Activated T-cell treated with anti-CD3 and anti-CD28 coated beads, Interleukin-2, amount 50 U/mL, for 48 hours (primary cell): ENCODE measurements at regions not wholly inside any gene's neighbourhood (a gene's known extent, or its start where the extent isn't known, plus 50 kb on each side); places are given as distances from the start of the nearest gene placed in this dataset.

ENCODE experiments used
- DNase-seq, 2 experiments: peaks; one replicate each; pipeline ENCODE4 v3.0.0-alpha.2; 2020

DNA sequence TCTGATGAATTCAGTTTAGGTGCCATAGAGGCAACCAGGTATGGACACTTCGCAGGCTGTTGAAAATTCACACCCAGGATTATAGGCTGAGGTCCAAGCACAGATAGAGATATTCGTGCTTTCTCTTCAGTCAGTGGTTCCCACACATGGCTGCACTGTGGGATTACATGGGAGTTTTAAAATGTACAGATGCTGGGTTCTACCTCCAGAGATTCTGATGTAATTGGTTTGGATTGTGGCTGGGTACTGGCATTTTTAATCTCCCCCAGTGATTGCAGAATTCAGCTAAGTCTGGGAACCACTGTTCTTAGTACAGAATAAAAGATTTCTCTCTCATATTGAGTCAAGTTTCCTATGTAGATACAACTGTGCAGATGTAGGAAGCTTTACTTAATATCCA lies 91.6 kb downstream of the FOXB1 start:
- DNase-seq, result no peak

DNA sequence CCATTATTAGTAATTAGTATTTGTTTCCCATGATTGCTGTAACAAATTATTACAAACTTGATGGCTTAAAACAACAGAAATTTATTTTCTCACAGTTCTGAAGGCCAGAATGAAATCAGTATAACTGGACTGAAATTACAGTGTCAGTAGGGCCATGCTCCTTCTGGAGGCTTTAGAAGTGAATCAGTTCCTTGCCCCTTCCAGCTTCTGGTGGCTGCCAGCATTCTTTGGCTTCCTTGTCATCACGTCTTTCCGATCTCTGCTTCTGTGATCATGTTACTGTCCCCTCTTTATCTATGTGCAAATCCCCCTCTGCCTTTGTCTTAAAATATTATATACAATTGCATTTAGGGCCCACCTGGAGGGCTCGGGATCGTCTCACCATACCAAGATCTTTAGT lies 92.0 kb downstream of the FOXB1 start:
- DNase-seq, result no peak

DNA sequence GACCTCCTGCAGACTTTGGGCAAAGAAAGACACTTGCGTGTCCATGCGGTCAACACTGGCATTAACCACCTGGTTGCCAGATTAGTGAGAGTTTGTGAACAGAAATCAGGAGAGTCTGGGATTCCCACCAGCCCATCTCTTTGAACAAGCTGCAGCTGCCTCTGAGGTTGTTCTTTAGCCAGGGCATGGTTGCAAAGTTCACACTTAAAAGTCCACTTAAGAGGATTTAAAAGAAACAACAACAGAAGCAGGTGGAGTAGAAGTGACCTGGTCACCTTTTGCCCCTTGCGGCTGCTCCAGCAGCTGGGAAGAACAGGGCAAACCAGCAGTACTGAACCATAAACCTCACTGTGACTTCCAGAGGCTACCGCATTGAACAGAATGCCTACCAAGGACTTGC lies 97.3 kb downstream of the FOXB1 start:
- DNase-seq, result no peak

DNA sequence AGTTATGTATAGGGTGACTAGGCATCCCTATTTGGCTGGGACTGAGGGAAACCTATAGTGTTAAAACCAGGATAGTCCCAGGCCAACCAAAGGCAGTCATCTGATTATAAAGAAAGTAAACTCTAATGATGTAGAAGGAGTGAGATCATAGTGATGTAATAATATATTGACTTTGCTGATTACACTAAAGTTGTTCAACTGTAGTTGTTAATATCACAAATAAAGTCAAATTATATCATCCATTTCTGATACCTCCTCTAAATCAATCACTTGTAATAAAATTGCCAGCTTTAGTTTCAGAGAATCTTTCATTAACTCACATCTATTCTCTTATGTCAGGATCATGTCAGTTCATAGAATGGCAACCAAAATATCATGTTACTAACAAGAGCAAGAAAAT lies 98.6 kb downstream of the FOXB1 start:
- DNase-seq, result no peak

DNA sequence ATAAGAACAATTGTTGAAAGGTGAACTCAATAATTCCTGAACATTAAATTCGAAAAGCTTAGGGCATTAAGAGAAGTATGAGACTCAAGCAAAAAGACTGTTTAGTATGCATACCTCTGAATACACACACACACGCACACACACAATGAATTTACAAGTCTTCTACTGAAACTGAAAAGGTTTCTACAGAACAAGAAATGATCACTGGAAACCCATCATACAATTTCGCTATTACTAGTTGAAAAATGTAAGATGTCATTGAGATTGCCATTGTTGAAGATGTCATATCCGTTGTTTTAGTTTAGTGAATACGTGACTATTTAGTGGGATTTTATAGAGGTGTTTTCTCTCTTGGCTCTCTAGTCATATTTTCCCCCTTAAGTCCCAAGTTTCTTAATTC lies 106.8 kb downstream of the FOXB1 start:
- no peak for DNase-seq

DNA sequence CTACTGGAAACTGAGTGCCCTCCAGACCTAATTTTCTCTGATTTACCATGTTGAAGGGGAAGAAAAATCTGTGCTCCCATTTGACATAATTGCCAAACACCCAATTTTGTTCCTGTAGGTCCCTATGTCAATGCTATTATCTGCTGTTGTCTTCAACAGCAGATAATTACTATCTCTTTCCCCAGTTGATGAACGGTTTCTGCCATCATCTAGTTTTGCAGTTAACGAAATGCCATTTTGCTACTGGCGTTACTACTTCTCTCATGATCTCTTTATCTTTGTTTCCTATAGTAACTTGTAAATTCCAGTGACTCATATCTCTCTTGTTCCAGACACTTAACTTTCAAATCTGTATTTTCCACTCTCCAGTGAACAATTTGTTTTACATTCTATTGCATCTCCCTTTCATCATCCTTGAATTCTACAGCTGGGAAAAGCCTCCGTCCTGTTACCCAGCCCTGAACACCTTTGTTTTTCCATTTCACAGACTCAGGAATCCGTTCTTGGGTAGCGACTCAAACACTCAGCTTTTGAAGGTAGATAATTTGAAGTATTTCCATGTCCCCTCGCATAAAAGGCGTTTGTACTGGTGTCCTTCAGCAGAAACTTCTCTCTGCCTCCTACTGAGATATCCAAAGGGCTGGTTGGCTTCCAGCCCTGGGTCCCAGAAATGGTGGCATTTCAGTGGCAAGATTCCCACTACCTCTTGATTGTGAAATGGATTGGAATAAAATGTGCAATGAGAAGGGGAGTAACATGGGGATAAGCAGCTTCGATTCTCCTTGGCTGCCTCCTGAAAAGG lies 111.7 kb downstream of the FOXB1 start:
- DNase-seq, result no peak

DNA sequence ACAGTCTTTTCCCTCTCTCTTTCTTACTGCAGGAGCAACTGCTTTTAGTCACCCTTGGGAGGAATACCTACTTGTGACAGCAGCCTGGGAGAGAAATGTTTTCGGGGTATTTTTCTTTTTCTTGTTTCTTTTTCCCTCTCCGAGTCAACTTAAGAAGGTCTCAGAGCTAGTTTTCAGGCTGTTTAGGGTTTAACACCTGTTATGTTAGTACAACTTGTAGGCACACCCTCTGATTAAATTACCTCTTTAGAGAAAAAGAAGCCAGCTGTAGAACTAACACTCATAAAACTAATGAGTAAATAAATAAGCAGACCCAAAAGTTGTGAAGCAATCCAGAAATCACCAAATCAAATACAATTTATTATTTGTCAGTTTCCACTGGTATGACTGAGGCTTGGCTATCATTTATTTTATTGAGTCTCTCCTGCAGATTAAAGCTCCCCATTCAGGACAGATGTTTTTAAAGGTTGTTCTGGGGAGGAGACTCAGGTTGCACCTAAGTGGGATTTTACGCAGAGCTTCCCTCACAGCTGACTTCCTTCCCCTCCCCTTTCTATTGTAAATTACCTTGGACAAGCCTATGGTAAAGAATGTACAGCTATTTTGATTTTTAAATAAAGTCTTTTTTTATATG lies 112.5 kb downstream of the FOXB1 start:
- no peak for DNase-seq

DNA sequence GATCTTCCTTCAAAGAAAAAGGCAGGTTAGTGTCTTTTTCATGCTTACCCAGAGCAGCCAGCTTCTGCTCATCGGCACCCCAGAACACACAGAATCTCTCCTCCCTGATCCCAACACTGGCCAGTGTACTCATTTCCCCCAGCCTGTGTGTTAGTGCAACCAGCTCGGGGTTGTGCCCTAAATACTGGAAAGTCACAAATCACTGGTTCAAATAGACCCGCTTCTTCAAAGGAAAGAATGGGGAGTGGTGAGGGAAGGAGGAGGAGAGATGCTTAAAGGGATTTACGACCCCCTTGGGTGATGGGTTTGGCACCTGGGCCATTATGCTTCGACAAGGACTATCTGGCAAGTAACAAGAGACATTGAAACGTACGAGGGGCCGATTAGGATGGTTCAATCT lies 114.0 kb downstream of the FOXB1 start:
- DNase-seq, result no peak

DNA sequence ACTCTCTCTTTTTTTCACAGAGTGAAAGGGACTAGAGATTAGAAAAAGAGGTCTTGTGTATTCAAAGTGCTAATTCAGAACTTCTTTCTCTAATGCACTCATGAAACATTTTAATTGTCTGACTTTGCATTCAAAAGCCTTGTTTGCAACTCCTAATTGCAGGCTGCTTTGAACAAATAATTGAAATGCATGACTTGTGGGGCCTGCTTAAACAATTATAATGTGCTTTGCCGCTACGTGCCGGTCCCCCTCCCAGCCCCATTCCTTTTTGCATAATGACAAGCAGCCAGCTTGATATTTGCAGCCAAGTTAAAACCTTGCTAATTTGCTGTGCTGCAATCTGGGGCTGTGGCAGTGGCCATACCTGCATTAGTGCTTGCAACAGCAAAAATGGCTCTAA lies 114.5 kb downstream of the FOXB1 start:
- no peak for DNase-seq

DNA sequence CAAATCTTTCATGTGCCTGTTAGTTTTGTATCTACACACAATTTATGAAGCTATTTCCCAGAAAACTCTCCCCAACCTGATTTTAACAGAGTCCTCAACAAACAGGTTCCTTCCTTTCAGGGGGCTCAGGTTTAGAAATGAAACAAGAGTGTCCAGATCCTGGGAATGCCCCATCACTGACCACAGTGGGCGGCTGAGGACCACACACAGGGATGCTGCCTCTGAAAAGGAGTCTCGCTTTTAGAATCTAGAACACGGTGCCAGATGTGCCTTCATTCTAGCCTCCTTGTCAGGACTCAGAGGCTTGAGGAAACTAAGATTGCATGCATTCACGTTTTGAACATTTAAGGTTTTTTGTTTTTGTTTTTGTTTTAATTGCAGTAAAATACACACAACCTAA lies 115.0 kb downstream of the FOXB1 start:
- DNase-seq, result no peak

DNA sequence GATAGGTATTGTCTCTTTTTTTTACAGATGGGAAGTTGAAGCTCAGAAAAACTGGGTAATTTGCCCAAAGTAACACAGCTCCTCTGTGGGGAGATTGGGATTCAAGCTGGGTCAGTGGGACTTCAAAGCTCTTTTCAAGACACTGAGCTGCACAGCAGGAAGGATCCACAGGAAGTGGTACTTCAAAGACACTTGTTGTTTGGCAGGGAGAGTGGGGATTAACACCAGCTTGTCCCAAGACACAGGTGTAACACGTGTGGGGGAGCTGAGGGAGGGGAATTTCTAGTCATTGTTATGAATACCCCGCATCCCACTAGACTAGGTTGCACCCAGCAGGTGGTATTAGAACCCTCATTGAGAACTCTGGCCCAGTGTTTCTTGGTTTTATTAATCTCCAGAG lies 116.0 kb downstream of the FOXB1 start:
- DNase-seq, result no peak

DNA sequence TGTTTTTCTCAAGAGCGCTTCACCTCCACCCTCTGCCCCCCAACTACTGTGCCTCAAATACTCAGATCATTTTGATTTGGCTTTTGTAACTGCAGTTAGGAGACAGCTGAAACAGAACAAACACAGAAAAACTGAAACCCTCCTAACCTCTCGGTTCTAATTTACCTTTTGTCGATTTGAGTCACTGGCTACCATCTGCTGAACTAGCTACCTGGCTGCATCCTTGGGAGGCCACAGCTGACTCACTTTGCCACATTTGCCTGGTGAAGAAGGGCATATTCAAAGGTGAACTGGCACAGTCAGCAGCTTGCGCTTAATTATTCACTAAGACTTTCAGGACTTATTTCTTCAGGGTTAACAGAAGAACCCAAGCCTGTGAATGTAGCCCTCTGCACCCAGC lies 117.7 kb downstream of the FOXB1 start:
- peak; percentile 54 to 69 for DNase-seq

DNA sequence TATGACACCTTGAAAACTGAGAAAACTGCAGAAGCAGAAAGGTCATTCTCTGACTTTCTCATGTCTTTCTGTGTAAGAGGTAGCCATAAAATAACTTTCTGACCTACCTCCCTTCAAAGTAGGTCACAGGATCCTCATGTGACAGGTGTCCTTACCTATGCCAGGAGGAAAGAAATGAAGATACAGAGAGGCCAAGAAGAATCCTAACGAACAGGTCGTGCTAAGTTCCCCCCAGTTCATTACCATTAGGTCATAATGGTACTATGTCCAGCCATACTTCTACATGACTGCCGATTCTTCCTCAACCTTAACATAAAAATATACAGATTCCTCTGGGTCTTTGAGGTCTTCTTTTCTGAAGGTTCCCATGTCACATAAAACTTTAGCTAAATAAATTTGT lies 118.6 kb downstream of the FOXB1 start:
- DNase-seq, result no peak

DNA sequence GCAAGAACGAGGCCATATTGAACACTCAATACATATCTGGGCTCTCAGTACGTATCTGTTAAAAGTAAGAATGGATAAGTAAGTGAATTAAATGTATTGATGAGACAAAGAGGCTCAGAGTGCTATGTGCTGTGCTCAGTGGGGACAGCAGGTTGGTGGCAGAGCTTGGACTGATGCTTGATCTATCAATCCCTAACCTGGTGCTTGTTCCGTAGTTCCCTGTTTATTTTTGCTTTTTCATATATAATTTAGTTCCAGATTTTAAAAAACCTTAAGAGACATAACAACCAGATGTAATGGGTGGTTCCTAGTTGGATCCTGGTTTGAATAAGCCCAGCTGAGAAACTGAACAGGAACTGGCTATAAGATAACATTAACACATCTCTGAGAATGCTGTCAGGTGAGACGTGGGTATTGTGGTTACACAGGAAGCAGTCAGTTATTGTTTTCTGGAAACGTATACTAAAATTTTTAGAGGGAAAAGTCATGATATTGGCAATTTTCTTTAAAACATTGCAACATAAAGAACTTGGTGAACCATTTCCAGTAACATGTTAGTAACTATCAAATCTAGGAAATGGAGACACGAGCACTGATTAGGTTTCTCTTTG lies 120.5 kb downstream of the FOXB1 start:
- DNase-seq, result no peak

DNA sequence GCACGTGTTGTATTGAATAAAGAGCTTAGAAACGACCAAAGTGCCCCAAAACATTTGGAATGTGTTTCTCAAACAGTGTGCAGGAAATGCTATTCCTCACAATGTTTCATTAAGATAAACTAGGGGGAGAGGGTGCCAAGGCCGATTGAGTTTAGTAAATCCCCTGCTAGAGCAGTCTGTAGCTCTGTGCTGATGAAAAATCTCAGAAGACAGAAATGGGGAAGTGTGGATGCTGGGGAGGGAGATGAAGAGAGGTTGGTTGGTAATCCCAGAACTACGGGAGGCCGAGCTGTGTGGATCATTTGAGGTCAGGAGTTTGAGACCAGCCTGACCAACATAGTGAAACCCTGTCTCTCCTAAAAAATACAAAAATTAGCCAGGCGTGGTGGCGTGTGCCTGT lies 121.2 kb downstream of the FOXB1 start:
- no peak for DNase-seq

DNA sequence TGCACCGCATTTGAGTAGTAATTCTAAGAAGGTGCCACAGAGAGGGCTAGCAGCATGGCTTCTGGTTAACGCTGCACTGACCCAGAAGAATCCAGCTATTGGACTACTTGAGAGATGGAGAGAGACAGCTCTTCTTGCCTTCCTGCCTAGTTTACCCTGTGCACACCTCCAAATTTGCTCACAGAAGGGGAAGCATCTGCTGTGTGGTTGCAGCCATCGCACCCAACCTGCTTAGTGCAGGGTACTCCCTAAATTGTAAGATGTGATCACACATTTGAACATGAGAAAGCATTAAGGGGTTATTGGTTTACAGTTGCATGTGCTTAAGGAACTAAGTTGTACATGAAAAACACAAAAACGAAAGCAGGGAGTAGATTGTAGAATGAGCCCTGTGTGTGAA lies 122.1 kb downstream of the FOXB1 start:
- no peak for DNase-seq

DNA sequence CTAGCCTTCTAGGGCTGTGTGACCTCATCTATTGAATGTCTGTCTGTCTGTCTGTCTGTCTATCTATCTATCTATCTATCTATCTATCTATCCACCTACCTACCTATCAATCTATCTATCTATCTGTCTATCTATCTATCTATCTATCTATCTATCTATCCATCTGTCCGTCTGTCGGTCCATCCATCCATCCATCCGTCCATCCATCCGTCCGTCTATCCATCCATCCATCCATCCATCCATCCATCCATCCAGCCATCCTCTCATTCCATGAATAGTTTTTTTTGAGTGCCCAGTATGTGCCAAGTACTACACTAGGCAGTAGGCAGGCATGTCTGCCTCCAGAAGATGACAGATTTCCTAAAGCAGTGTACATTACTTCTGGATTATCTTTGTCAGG lies 122.5 kb downstream of the FOXB1 start:
- DNase-seq, result no peak

DNA sequence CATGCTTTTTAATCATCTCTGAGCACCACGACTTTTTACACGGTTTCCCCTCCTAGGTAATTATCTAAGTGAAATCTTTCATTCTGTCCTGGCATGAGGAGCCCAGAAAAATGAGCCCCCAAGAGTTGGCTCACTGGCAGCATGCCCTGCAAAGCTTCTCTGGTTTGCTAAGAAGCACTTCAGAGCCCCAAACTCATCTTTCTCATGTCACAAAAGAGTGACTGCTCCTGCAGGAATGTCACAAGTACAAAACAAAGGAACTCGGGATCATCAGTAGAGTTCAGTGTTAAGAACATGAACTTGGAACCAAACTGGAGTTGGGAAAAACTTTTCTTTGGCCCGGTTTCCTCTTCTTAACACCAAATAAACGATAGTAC lies 123.9 kb downstream of the FOXB1 start:
- DNase-seq, result peak in 1 of 2 experiments; percentile 34

DNA sequence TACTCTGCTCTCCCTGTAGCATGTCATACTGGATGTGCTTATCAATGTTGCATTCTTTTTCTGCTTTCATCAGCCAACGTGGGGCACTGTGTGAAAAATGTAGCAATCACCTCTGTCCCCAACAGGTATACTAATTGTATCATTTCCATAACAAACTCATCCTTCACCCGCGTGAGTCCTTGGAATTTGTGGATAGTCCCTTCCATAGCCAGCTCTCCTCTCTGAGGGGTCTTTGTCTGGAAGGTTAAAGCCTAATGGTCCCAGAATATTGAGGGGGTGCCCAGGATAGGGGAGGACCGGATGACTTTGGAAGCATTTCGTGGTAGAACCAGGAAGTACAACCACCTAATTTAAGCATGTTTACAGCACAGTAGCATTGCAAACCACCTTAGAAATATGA lies 124.6 kb downstream of the FOXB1 start:
- DNase-seq, result no peak

DNA sequence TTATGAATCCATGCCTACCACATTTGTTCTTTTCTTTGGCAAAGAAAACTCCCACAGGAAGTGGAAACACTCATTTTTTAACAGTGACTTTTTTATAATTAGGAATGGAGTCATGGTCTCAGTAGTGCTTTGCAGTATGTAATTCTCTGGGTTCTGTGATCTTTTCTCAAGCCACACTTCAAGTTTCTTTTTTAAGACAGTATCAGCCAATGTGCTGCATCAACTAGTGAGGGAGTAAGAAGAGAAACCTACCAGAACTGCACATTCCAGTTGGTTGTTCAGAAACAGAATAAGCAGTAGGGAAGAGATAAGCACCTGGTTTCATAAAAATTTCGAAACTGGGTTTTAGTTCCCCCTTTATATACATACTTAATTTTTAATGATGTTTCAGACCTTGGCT lies 126.3 kb downstream of the FOXB1 start:
- no peak for DNase-seq

DNA sequence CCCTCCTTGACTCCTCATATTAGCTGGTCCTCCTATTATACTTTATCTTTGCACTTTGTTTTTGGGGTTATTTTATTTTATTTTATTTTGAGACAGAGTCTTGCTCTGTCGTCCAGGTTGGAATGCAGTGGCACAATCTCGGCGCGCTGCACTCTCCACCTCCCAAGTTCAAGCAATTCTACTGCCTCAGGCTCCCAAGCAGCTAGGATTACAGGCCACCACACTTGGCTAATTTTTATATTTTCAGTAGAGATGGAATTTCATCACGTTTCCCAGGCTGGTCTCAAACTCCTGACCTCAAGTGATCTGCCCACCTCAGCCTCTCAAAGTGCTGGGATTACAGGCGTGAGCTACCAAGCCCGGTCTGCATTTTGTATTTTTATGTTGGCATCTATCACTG lies 126.7 kb downstream of the FOXB1 start:
- no peak for DNase-seq

DNA sequence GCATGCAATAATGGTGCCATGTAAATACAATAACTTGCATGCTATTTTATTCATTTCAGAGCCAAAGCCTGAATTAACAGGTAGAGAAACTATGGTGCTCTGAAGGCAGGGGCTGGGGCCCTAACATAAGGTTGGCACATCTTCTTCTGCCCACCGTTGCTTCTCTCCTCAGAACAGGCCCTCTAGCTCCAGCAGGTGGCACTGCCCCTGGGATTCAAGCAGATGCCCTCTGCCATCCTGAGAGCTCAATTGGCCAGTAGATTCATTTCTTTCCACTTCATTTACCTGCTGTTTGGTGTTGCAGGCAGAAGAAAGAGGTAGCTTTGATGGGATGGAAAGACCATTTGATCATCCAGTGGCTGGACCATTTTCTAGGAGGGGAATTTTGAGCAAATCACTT lies 130.5 kb downstream of the FOXB1 start:
- DNase-seq, result no peak

DNA sequence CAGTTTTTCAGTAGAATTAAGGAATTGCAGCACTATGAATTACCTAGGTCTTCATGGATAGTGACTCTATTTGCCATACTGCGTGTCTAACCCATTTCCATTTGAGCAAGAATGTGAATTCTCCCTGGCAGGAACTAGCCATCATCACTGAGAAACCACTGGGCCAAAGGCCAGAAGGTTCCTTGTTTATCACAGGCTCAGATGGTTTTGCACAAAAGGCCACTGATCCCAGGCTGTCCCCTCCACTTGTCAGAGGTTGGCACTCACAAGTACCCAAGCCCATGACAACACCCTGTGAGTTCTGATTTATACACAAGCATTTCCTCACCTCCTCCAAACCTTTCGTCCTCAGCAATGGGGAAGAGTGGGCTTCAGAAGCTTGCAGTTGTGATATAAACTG lies 131.8 kb downstream of the FOXB1 start:
- DNase-seq, result no peak

DNA sequence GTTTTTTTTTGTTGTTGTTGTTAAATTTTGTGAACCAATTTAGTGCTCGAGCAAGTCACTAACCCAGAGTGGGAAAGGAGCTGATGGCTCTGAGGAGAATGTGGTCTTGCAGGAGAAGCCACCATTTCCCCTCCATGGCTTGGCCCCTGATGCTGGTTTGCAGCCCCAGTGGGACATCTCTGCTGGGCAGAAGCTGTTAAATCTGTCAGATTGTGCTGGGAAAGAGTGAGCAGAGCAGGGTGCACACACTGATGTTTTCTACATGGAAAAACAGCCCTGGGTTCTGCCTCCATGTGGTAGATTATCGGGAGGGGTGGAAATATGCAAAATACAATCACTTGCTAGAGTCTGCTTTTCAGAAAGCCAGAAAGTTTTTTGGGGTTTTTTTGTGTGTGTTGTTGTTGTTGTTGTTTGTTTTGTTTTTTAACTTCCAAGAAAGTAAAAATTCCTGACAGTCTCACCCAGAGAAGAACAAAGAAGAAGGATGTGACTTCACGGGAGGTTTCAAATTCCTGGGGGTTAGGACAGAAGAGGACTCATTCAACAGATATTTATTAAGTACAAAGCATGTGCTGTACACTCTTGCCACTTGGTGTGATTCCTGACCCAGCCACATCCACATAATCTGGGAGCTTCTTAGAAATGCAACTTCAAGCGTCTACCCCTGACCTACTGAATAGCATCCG lies 133.7 kb downstream of the FOXB1 start:
- no peak for DNase-seq
